H1 (cell line): ENCODE measurements at regions not wholly inside any gene's neighbourhood (a gene's known extent, or its start where the extent isn't known, plus 50 kb on each side); places are given as distances from the start of the nearest gene placed in this dataset.

ENCODE experiments used
- ATF3 ChIP-seq: IDR thresholded peaks from 2 replicates; pipeline ENCODE4 v1.6.1; 2011; ENCODE audit warnings: low read depth, mild to moderate bottlenecking, low read length; ENCODE audit not compliant: insufficient read depth
- BRCA1 ChIP-seq: IDR thresholded peaks from 2 replicates; pipeline ENCODE4 v1.6.1; 2012; ENCODE audit warnings: low read depth, low read length, improper control_type of control experiment
- CBX8 ChIP-seq: fragments of 300-800, 300-1000 bp; sonication (generic); IDR thresholded peaks from 2 replicates; pipeline ENCODE4 v1.7.1; 2016; ENCODE audit warnings: low read depth, low read length, borderline replicate concordance
- CREB1 ChIP-seq: IDR thresholded peaks from 2 replicates; pipeline ENCODE4 v1.6.1; 2012; ENCODE audit warnings: inconsistent platforms
- CTCF ChIP-seq, 3 experiments: IDR thresholded peaks; 1 replicate in 2 of 3; 2 replicates in 1 of 3; pipeline versions ENCODE4 v1.5.1 to v1.6.1; 2011; ENCODE audit warnings: low read length in 3 of 3, mild to moderate bottlenecking in 3 of 3, inconsistent platforms in 2 of 3, low read depth in 1 of 3, moderate library complexity in 1 of 3; ENCODE audit not compliant: insufficient read depth in 1 of 3; ENCODE audit errors: control extremely low read depth in 1 of 3
- GABPA ChIP-seq: IDR thresholded peaks from 2 replicates; pipeline ENCODE4 v1.6.1; 2011; ENCODE audit warnings: mild to moderate bottlenecking, low read length, moderate library complexity, borderline replicate concordance; ENCODE audit not compliant: insufficient read depth
- HDAC6 ChIP-seq: IDR thresholded peaks from one replicate; pipeline ENCODE4 v1.7.1; 2012; ENCODE audit warnings: low read depth, mild to moderate bottlenecking, inconsistent platforms, low read length, moderate library complexity
- NANOG ChIP-seq: IDR thresholded peaks from 2 replicates; pipeline ENCODE4 v1.6.1; 2011; ENCODE audit warnings: low read length, low read depth, mild to moderate bottlenecking, inconsistent platforms; ENCODE audit not compliant: insufficient read depth, poor library complexity, severe bottlenecking
- POLR2AphosphoS5 ChIP-seq: IDR thresholded peaks from 2 replicates; pipeline ENCODE4 v1.6.1; 2011; ENCODE audit warnings: low read depth, low read length
- RXRA ChIP-seq: IDR thresholded peaks from 2 replicates; pipeline ENCODE4 v1.6.1; 2011; ENCODE audit warnings: low read depth, mild to moderate bottlenecking, low read length, moderate library complexity; ENCODE audit not compliant: insufficient read depth
- SP2 ChIP-seq: IDR thresholded peaks from 2 replicates; pipeline ENCODE4 v1.6.1; 2012; ENCODE audit warnings: mild to moderate bottlenecking, low read length, inconsistent platforms

GRCh38 chr9:25241421-25241820 lies 436.8 kb downstream of the TUSC1 start:
- TF ChIP-seq CREB1 (no peak), SP2 (no peak), CBX8 (no peak), NANOG (no peak), RXRA (no peak), CTCF (IDR thresholded peaks at IDR 0.05; ENCODE audit: control extremely low read depth in 1 of 3, insufficient read depth in 1 of 3, low read depth in 1 of 3, low read length in 3 of 3) (no peak), HDAC6 (no peak), GABPA (no peak), POLR2AphosphoS5 (no peak), ATF3 (no peak), BRCA1 (no peak)
